B cell (primary cell): ENCODE measurements at regions not wholly inside any gene's neighbourhood (a gene's known extent, or its start where the extent isn't known, plus 50 kb on each side); places are given as distances from the start of the nearest gene placed in this dataset.

Source experiments
- ATAC-seq: fragments of 200-7000 bp; cut with Tn5 transposase; one replicate; pipeline ENCODE4 v1.10.0; 2021; ENCODE audit warnings: low read depth, mild to moderate bottlenecking, moderate number of reproducible peaks, moderate library complexity
- CTCF ChIA-PET: fragments of 350-600 bp; sonication (Branson Sonifier 250); formaldehyde crosslinking; loops from one replicate; lab custom pipeline; 2021; ENCODE audit warnings: antibody characterized with exemption, inconsistent platforms; lab: Charles Lee
- POLR2A ChIA-PET: fragments of 350-600 bp; sonication (Branson Sonifier 250); formaldehyde crosslinking; loops from one replicate; lab custom pipeline; 2021; ENCODE audit warnings: antibody characterized with exemption; lab: Charles Lee
- DNase-seq: peaks from one replicate; pipeline ENCODE4 v3.0.0; 2013
- H2AFZ ChIP-seq: 2 replicates; pipeline ENCODE4 v1.6.1; 2012; ENCODE audit warnings: mild to moderate bottlenecking, low read depth, low read length; ENCODE audit not compliant: insufficient read depth, poor library complexity, severe bottlenecking
- H3K27ac ChIP-seq, 2 donors: 1 replicate in 1 of 2; 2 replicates in 1 of 2; pipeline ENCODE4 v1.5.1; 2012 to 2013; ENCODE audit warnings: low read length in 2 of 2, mild to moderate bottlenecking in 2 of 2, moderate library complexity in 1 of 2
- H3K27me3 ChIP-seq, 4 experiments: fragments of 200-600 bp in 1 of 4; sonication (generic) in 1 of 4; replicated peaks in 1 of 4; 1 replicate in 2 of 4; 2 replicates in 2 of 4; pipeline versions ENCODE4 v1.6.1 to v1.7.0; 2013 to 2016; ENCODE audit warnings: low read length in 3 of 4, mild to moderate bottlenecking in 2 of 4, mixed read lengths in 1 of 4, moderate library complexity in 1 of 4; ENCODE audit not compliant: insufficient read depth in 4 of 4, control insufficient read depth in 3 of 4; ENCODE audit errors: control extremely low read depth in 1 of 4
- H3K36me3 ChIP-seq, 2 experiments: replicated peaks in 1 of 2; 1 replicate in 1 of 2; 2 replicates in 1 of 2; pipeline versions ENCODE4 v1.6.1 to v1.7.1; 2013; ENCODE audit warnings: low read length in 1 of 2; ENCODE audit not compliant: insufficient read depth in 2 of 2, control insufficient read depth in 1 of 2; ENCODE audit errors: control extremely low read depth in 1 of 2, extremely low read depth in 1 of 2
- H3K4me1 ChIP-seq, 2 donors: fragments of 200-600 bp in 1 of 2; sonication (generic) in 1 of 2; 1 replicate in 1 of 2; 2 replicates in 1 of 2; pipeline versions ENCODE4 v1.5.1 to v1.6.1; 2013 to 2017; ENCODE audit warnings: low read length in 2 of 2; ENCODE audit not compliant: control insufficient read depth in 2 of 2, insufficient read depth in 2 of 2
- H3K4me2 ChIP-seq: replicated peaks from 2 replicates; pipeline ENCODE3; 2012; ENCODE audit warnings: mild to moderate bottlenecking, low read depth, low read length; ENCODE audit not compliant: poor library complexity, severe bottlenecking
- H3K4me3 ChIP-seq, 5 experiments: fragments of 200-600 bp in 1 of 5; sonication (generic) in 1 of 5; 1 replicate in 3 of 5; 2 replicates in 2 of 5; pipeline versions ENCODE4 v1.5.1 to v1.7.0; 2011 to 2016; ENCODE audit warnings: low read length in 4 of 5, mild to moderate bottlenecking in 4 of 5, low read depth in 2 of 5, control low read depth in 1 of 5, moderate library complexity in 1 of 5; ENCODE audit not compliant: insufficient read depth in 1 of 5; ENCODE audit errors: control extremely low read depth in 1 of 5, extremely low read depth in 1 of 5
- H3K79me2 ChIP-seq: fragments of 200-600 bp; sonication (generic); one replicate; pipeline ENCODE4 v1.6.0; 2016; ENCODE audit warnings: low read length; ENCODE audit not compliant: control insufficient read depth, insufficient read depth
- H3K9ac ChIP-seq: fragments of 200-600 bp; sonication (generic); 2 replicates; pipeline ENCODE4 v1.6.1; 2017; ENCODE audit warnings: mild to moderate bottlenecking, low read length, moderate library complexity
- H3K9me3 ChIP-seq, 3 donors: one replicate each; pipeline versions ENCODE4 v1.6.1 to v1.7.1; 2013; ENCODE audit warnings: low read length in 2 of 3; ENCODE audit not compliant: control insufficient read depth in 2 of 3, insufficient read depth in 1 of 3; ENCODE audit errors: control extremely low read depth in 1 of 3
- H4K20me1 ChIP-seq: 2 replicates; pipeline ENCODE4 v1.6.0; 2012; ENCODE audit warnings: mild to moderate bottlenecking, low read length; ENCODE audit not compliant: insufficient read depth, control insufficient read depth, poor library complexity, severe bottlenecking
- H3K27ac Mint-ChIP-seq: one replicate; pipeline ENCODE4 v1.8.0; 2021; ENCODE audit warnings: mixed read lengths
- H3K27me3 Mint-ChIP-seq: one replicate; pipeline ENCODE4 v1.8.0; 2021; ENCODE audit warnings: mixed read lengths
- H3K4me1 Mint-ChIP-seq: one replicate; pipeline ENCODE4 v1.8.0; 2021; ENCODE audit warnings: mixed read lengths
- H3K4me3 Mint-ChIP-seq: one replicate; pipeline ENCODE4 v1.8.0; 2021; ENCODE audit warnings: mixed read lengths
- H3K9me3 Mint-ChIP-seq: one replicate; pipeline ENCODE4 v1.8.0; 2022; ENCODE audit warnings: mixed read lengths; ENCODE audit not compliant: insufficient read depth
- EZH2 ChIP-seq: IDR thresholded peaks from 2 replicates; pipeline ENCODE4 v1.6.1; 2012; ENCODE audit warnings: borderline replicate concordance, low read depth, mild to moderate bottlenecking, moderate library complexity, low read length; ENCODE audit not compliant: insufficient read depth, poor library complexity, severe bottlenecking
- WGBS: methylation state at CpG from one replicate; pipeline ENCODE4 v1.1.5; 2013; ENCODE audit warnings: missing lambda C conversion rate; ENCODE audit not compliant: insufficient coverage; 5-methylcytosine and 5-hydroxymethylcytosine counted together
- intact Hi-C: fragments of 100-400 bp; cut with micrococcal nuclease; formaldehyde crosslinking; loops from one replicate; pipeline ENCODE4 v1.10.0; 2022
- TF ChIP-seq, protein P1 (sequence below): fragments of 200-600 bp; IDR thresholded peaks from one replicate; pipeline ENCODE4 v1.8.0; 2022; ENCODE audit warnings: antibody characterized with exemption, mild to moderate bottlenecking

DNA sequence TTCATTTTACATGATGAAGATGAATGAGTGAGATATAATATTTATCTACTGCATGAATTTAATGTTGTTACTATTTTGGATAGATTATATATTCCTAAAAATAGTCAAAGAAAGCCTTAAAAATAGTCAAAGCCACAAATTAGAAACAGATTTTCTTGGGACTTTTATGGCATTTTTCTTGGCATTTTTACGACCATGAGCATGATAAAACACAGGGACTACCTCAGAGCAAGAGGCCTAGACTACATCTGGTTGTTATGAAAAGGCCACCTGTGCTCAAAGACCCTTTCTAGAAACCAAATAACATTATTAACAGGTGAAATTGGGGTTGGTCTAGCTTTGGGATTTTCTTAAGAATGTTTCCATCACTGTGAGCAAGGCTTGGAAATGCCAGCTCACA lies 281.0 kb downstream of the OXSM start:
- Mint-ChIP-seq H3K4me3 (no peak overlapping the region), H3K27me3 (no peaks in the 10 kb centered on the region), H3K9me3 (no peaks in the 10 kb centered on the region), H3K4me1 (no peaks in the 10 kb centered on the region), H3K27ac (no peak overlapping the region)
- H3K9ac ChIP-seq = no peak overlapping the region
- ChIA-PET CTCF (no interaction called here), POLR2A (no interaction called here)
- no peaks in the 10 kb centered on the region for H3K27me3 ChIP-seq
- no peaks in the 10 kb centered on the region for H3K4me1 ChIP-seq
- H3K36me3 ChIP-seq = no peaks in the 10 kb centered on the region
- 100% methylated on average over 1 of the region's 1 CpG for whole genome bisulfite sequencing
- no peak overlapping the region for H3K4me2 ChIP-seq
- no peaks in the 10 kb centered on the region for H3K9me3 ChIP-seq
- no peaks in the 10 kb centered on the region for H4K20me1 ChIP-seq
- ATAC-seq (no peak), DNase-seq (no peak)
- H2AFZ ChIP-seq = no peak overlapping the region
- no peak overlapping the region for H3K27ac ChIP-seq
- no peak for TF ChIP-seq EZH2
- TF ChIP-seq, protein P1, sequence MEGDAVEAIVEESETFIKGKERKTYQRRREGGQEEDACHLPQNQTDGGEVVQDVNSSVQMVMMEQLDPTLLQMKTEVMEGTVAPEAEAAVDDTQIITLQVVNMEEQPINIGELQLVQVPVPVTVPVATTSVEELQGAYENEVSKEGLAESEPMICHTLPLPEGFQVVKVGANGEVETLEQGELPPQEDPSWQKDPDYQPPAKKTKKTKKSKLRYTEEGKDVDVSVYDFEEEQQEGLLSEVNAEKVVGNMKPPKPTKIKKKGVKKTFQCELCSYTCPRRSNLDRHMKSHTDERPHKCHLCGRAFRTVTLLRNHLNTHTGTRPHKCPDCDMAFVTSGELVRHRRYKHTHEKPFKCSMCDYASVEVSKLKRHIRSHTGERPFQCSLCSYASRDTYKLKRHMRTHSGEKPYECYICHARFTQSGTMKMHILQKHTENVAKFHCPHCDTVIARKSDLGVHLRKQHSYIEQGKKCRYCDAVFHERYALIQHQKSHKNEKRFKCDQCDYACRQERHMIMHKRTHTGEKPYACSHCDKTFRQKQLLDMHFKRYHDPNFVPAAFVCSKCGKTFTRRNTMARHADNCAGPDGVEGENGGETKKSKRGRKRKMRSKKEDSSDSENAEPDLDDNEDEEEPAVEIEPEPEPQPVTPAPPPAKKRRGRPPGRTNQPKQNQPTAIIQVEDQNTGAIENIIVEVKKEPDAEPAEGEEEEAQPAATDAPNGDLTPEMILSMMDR = no peak
- no peak overlapping the region for H3K4me3 ChIP-seq
- H3K79me2 ChIP-seq = no peaks in the 10 kb centered on the region
- intact Hi-C loops = loop anchor here (10.0 kb wide), 1 partner anchor 426 kb away; no protein-coding TSS in a partner anchor

DNA sequence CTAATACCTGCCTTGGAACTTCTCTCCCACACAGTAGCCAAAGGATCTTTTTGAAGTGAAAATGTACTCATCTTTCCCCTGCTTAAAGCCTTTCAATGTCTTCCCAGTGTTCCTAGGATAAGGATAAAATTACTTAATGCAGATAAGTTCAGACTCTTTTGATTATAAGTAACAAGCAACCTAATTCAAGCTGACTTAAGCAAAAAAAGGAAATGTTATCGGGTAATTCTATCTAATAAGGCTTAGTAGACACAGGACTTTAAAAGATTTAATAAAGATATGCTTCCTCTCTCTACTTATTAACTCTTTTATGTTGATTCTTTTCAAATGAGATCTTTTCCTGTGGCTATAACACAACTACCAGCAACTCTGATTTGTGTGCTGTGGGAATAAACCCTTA lies 284.2 kb downstream of the OXSM start:
- H3K4me1 Mint-ChIP-seq = no peaks in the 10 kb centered on the region
- no CpG with 5 or more reads among the region's 1 CpG for WGBS
- Histone ChIP-seq H3K9ac (no peak overlapping the region), H3K27ac (no peak overlapping the region), H3K79me2 (no peaks in the 10 kb centered on the region), H3K4me3 (no peak overlapping the region), H3K4me1 (no peaks in the 10 kb centered on the region), H4K20me1 (no peaks in the 10 kb centered on the region), H3K4me2 (no peak overlapping the region), H3K27me3 (no peaks in the 10 kb centered on the region), H2AFZ (no peak overlapping the region), H3K36me3 (no peaks in the 10 kb centered on the region), H3K9me3 (no peaks in the 10 kb centered on the region)
- no peak overlapping the region for H3K27ac Mint-ChIP-seq
- no peaks in the 10 kb centered on the region for H3K27me3 Mint-ChIP-seq
- ChIA-PET POLR2A (no interaction called here), CTCF (no interaction called here)
- no peaks in the 10 kb centered on the region for H3K9me3 Mint-ChIP-seq
- no peak for DNase-seq
- H3K4me3 Mint-ChIP-seq = no peak overlapping the region
- intact Hi-C loops = loop anchor here (10.0 kb wide), 1 partner anchor 429 kb away; no protein-coding TSS in a partner anchor
- ATAC-seq = no peak
- TF ChIP-seq EZH2 = no peak
